ENCODE measurements at regions not wholly inside any gene's neighbourhood (a gene's known extent, or its start where the extent isn't known, plus 50 kb on each side); places are given as distances from the start of the nearest gene placed in this dataset.

DNA sequence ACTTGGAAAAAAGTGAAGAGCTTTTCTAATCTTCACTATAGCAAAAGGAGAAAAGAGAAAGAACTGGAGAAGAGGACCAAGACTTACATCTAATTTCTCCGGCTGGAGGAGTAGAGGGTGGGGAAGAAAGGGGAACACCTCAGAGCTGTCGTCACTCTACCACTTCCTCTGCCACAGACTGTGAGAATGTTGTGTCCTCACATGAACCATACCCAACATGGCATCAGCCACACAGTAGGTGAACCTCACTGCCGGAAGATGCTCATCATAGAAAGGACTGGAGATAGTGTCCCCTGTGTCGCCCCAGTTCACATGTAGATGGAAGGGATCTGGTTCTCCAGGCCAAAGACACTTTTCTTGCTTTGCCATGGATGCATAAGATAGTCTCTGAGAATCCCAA is 604.4 kb upstream of the NOX3 start:
- Histone ChIP-seq H3K4me1 (ENCODE audit: control insufficient read depth, insufficient read depth, low read length) (no peaks in the 10 kb centered on the region), H3K4me3 (ENCODE audit: low read length) (no peak overlapping the region), H3K27ac (ENCODE audit: low read depth, low read length) (no peak overlapping the region), H3K36me3 (ENCODE audit: control insufficient read depth, insufficient read depth, low read length) (no peaks in the 10 kb centered on the region), H3K27me3 (ENCODE audit: control insufficient read depth, insufficient read depth, low read length) (no peaks in the 10 kb centered on the region), H3K9ac (ENCODE audit: low read length) (no peak overlapping the region)

GRCh38 chr6:156058356-156058755 is 602.7 kb upstream of the NOX3 start:
- no peak overlapping the region for H3K9ac ChIP-seq (ENCODE audit: low read length)
- no peaks in the 10 kb centered on the region for H3K4me1 ChIP-seq (ENCODE audit: control insufficient read depth, insufficient read depth, low read length)
- no peaks in the 10 kb centered on the region for H3K36me3 ChIP-seq (ENCODE audit: control insufficient read depth, insufficient read depth, low read length)
- no peaks in the 10 kb centered on the region for H3K27me3 ChIP-seq (ENCODE audit: control insufficient read depth, insufficient read depth, low read length)
- no peak overlapping the region for H3K27ac ChIP-seq (ENCODE audit: low read depth, low read length)
- no peak overlapping the region for H3K4me3 ChIP-seq (ENCODE audit: low read length)

- no peaks in the 10 kb centered on the region for H3K27me3 ChIP-seq (ENCODE audit: control insufficient read depth, insufficient read depth, low read length)
- no peak overlapping the region for H3K4me3 ChIP-seq (ENCODE audit: low read length)
- H3K4me1 ChIP-seq (ENCODE audit: control insufficient read depth, insufficient read depth, low read length), result no peaks in the 10 kb centered on the region
- H3K9ac ChIP-seq (ENCODE audit: low read length), result no peak overlapping the region
- H3K27ac ChIP-seq (ENCODE audit: low read depth, low read length), result no peak overlapping the region
- H3K36me3 ChIP-seq (ENCODE audit: control insufficient read depth, insufficient read depth, low read length), result no peaks in the 10 kb centered on the region
Observed at GRCh38 chr6:156057869-156058268, 602.2 kb upstream of the NOX3 start.

- Histone ChIP-seq H3K9ac (ENCODE audit: low read length) (no peak overlapping the region), H3K27me3 (ENCODE audit: control insufficient read depth, insufficient read depth, low read length) (no peaks in the 10 kb centered on the region), H3K4me3 (ENCODE audit: low read length) (no peak overlapping the region), H3K27ac (ENCODE audit: low read depth, low read length) (no peak overlapping the region), H3K4me1 (ENCODE audit: control insufficient read depth, insufficient read depth, low read length) (no peaks in the 10 kb centered on the region), H3K36me3 (ENCODE audit: control insufficient read depth, insufficient read depth, low read length) (no peaks in the 10 kb centered on the region)
Observed at GRCh38 chr6:156056085-156056484, 600.4 kb upstream of the NOX3 start.

GRCh38 chr6:156053626-156054025 is 598.0 kb upstream of the NOX3 start:
- Histone ChIP-seq H3K36me3 (ENCODE audit: control insufficient read depth, insufficient read depth, low read length) (no peaks in the 10 kb centered on the region), H3K9ac (ENCODE audit: low read length) (no peak overlapping the region), H3K4me1 (ENCODE audit: control insufficient read depth, insufficient read depth, low read length) (no peaks in the 10 kb centered on the region), H3K4me3 (ENCODE audit: low read length) (no peak overlapping the region), H3K27ac (ENCODE audit: low read depth, low read length) (no peak overlapping the region), H3K27me3 (ENCODE audit: control insufficient read depth, insufficient read depth, low read length) (no peaks in the 10 kb centered on the region)

- Histone ChIP-seq H3K36me3 (ENCODE audit: control insufficient read depth, insufficient read depth, low read length) (no peaks in the 10 kb centered on the region), H3K27ac (ENCODE audit: low read depth, low read length) (no peak overlapping the region), H3K9ac (ENCODE audit: low read length) (no peak overlapping the region), H3K27me3 (ENCODE audit: control insufficient read depth, insufficient read depth, low read length) (no peaks in the 10 kb centered on the region), H3K4me1 (ENCODE audit: control insufficient read depth, insufficient read depth, low read length) (peaks cover 2% of the 10 kb centered on the region), H3K4me3 (ENCODE audit: low read length) (no peak overlapping the region)
Observed at GRCh38 chr6:156046841-156047449, 591.3 kb upstream of the NOX3 start.

- H3K27ac ChIP-seq (ENCODE audit: low read depth, low read length), result no peak overlapping the region
- H3K27me3 ChIP-seq (ENCODE audit: control insufficient read depth, insufficient read depth, low read length), result no peaks in the 10 kb centered on the region
- no peaks in the 10 kb centered on the region for H3K36me3 ChIP-seq (ENCODE audit: control insufficient read depth, insufficient read depth, low read length)
- peaks cover 2% of the 10 kb centered on the region for H3K4me1 ChIP-seq (ENCODE audit: control insufficient read depth, insufficient read depth, low read length)
- no peak overlapping the region for H3K9ac ChIP-seq (ENCODE audit: low read length)
- H3K4me3 ChIP-seq (ENCODE audit: low read length), result no peak overlapping the region
Observed at GRCh38 chr6:156046268-156046665, 590.6 kb upstream of the NOX3 start.

GRCh38 chr6:156045401-156046267 is 590.0 kb upstream of the NOX3 start:
- Histone ChIP-seq H3K4me3 (ENCODE audit: low read length) (no peak overlapping the region), H3K4me1 (ENCODE audit: control insufficient read depth, insufficient read depth, low read length) (peaks cover 2% of the 10 kb centered on the region), H3K27ac (ENCODE audit: low read depth, low read length) (no peak overlapping the region), H3K27me3 (ENCODE audit: control insufficient read depth, insufficient read depth, low read length) (no peaks in the 10 kb centered on the region), H3K9ac (ENCODE audit: low read length) (no peak overlapping the region), H3K36me3 (ENCODE audit: control insufficient read depth, insufficient read depth, low read length) (no peaks in the 10 kb centered on the region)

DNA sequence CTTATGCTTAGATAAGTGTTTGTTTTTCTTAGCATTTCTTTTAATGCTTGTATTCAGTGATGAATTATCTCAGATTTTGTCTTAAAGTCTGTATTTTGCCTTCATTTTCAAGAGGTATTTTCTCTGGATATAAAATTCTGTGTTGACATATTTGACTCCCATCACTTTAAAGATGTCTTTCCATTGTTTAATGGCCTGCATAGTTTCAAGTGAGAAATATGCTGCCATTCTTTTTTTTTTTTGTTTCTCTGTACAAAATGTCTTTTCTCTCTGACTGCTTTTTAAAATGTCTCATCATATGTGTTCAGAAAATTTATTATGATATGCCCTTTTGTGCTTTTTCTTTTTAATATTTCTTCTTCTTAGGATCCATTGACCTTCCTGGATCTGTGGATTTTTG is 578.0 kb upstream of the NOX3 start:
- no peaks in the 10 kb centered on the region for H3K36me3 ChIP-seq (ENCODE audit: control insufficient read depth, insufficient read depth, low read length)
- no peak overlapping the region for H3K27ac ChIP-seq (ENCODE audit: low read depth, low read length)
- no peak overlapping the region for H3K9ac ChIP-seq (ENCODE audit: low read length)
- H3K4me3 ChIP-seq (ENCODE audit: low read length), result no peak overlapping the region
- no peaks in the 10 kb centered on the region for H3K27me3 ChIP-seq (ENCODE audit: control insufficient read depth, insufficient read depth, low read length)
- H3K4me1 ChIP-seq (ENCODE audit: control insufficient read depth, insufficient read depth, low read length), result peaks cover 5% of the 10 kb centered on the region

GRCh38 chr6:156031516-156031915 is 575.9 kb upstream of the NOX3 start:
- no peak overlapping the region for H3K9ac ChIP-seq (ENCODE audit: low read length)
- H3K27me3 ChIP-seq (ENCODE audit: control insufficient read depth, insufficient read depth, low read length), result no peaks in the 10 kb centered on the region
- H3K27ac ChIP-seq (ENCODE audit: low read depth, low read length), result no peak overlapping the region
- no peak overlapping the region for H3K4me3 ChIP-seq (ENCODE audit: low read length)
- H3K36me3 ChIP-seq (ENCODE audit: control insufficient read depth, insufficient read depth, low read length), result no peaks in the 10 kb centered on the region
- peaks cover 9% of the 10 kb centered on the region for H3K4me1 ChIP-seq (ENCODE audit: control insufficient read depth, insufficient read depth, low read length)

- no peaks in the 10 kb centered on the region for H3K27me3 ChIP-seq (ENCODE audit: control insufficient read depth, insufficient read depth, low read length)
- H3K9ac ChIP-seq (ENCODE audit: low read length), result no peak overlapping the region
- no peak overlapping the region for H3K27ac ChIP-seq (ENCODE audit: low read depth, low read length)
Observed at GRCh38 chr6:156030053-156030452, 574.4 kb upstream of the NOX3 start.

GRCh38 chr6:156029286-156029985 is 573.8 kb upstream of the NOX3 start:
- Histone ChIP-seq H3K27me3 (ENCODE audit: control insufficient read depth, insufficient read depth, low read length) (no peaks in the 10 kb centered on the region), H3K27ac (ENCODE audit: low read depth, low read length) (no peak overlapping the region), H3K36me3 (ENCODE audit: control insufficient read depth, insufficient read depth, low read length) (no peaks in the 10 kb centered on the region), H3K4me1 (ENCODE audit: control insufficient read depth, insufficient read depth, low read length) (peaks cover 9% of the 10 kb centered on the region), H3K4me3 (ENCODE audit: low read length) (no peak overlapping the region), H3K9ac (ENCODE audit: low read length) (no peak overlapping the region)

More at GRCh38 chr6:156030053-156030452, 574.4 kb upstream of the NOX3 start:
- Histone ChIP-seq H3K4me3 (ENCODE audit: low read length) (no peak overlapping the region), H3K36me3 (ENCODE audit: control insufficient read depth, insufficient read depth, low read length) (no peaks in the 10 kb centered on the region), H3K4me1 (ENCODE audit: control insufficient read depth, insufficient read depth, low read length) (peaks cover 9% of the 10 kb centered on the region)
